K562 (cell line): ENCODE measurements at regions not wholly inside any gene's neighbourhood (a gene's known extent, or its start where the extent isn't known, plus 50 kb on each side); places are given as distances from the start of the nearest gene placed in this dataset.
A peak's percentile ranks its signal among the peaks of the same experiment; 100 is the strongest.

Source experiments
- ATAC-seq: fragments of 200-7000 bp; cut with Tn5 transposase; 3 replicates; pipeline ENCODE4 v1.9.1; 2020; ENCODE audit warnings: moderate library complexity
- BruUV-seq: library from RNA; stranded (reverse); fragments of 400-500 nt; replicated peaks from 2 replicates; lab custom pipeline; 2021; lab: Mats Ljungman, UMichigan
- CTCF ChIA-PET: fragments of 300-600 bp; formaldehyde crosslinking; extraction: SDS; loops from one replicate; lab custom pipeline; 2021; ENCODE audit warnings: low intra/inter-chr PET ratio; lab: Yijun Ruan, JAX
- POLR2A ChIA-PET: fragments of 300-600, 350-650 bp; sonication (Branson Sonifier 250); formaldehyde crosslinking; extraction: SDS; loops from one replicate; lab custom pipeline; 2021; ENCODE audit warnings: antibody characterized with exemption, inconsistent platforms; lab: Yijun Ruan, JAX
- DNase-seq, 4 experiments: peaks; one replicate each; pipeline versions ENCODE4 v3.0.0 to v3.0.0-alpha.2; 2011 to 2018; ENCODE audit warnings: low spot score in 3 of 4, mixed read lengths in 3 of 4; ENCODE audit errors: extremely low read depth in 1 of 4
- FAIRE-seq: peaks from 2 replicates; lab custom pipeline; 2011; peaks lifted over from hg19 to GRCh38; lab: Jason Lieb, UNC
- H2AFZ ChIP-seq: 2 replicates; pipeline ENCODE4 v1.6.0; 2011; ENCODE audit warnings: low read depth, low read length, control low read depth, inconsistent platforms
- H3K27ac ChIP-seq: fragments of 200-600 bp; 3 replicates; pipeline ENCODE4 v1.8.0; 2011; ENCODE audit warnings: low read depth, mild to moderate bottlenecking, control low read depth, inconsistent platforms, low read length, moderate library complexity, mixed read lengths; ENCODE audit errors: extremely low read depth
- H3K27me3 ChIP-seq, 2 experiments: fragments of 300-600 bp in 1 of 2; 2 replicates in 1 of 2; 3 replicates in 1 of 2; pipeline versions ENCODE4 v1.6.0 to v1.8.0; 2011; ENCODE audit warnings: inconsistent platforms in 2 of 2, low read length in 2 of 2, mild to moderate bottlenecking in 1 of 2, mixed read lengths in 1 of 2, moderate library complexity in 1 of 2; ENCODE audit not compliant: control insufficient read depth in 2 of 2, insufficient read depth in 2 of 2
- H3K36me3 ChIP-seq: fragments of 300-600 bp; 3 replicates; pipeline ENCODE4 v1.8.0; 2011; ENCODE audit warnings: mild to moderate bottlenecking, low read length, inconsistent platforms; ENCODE audit not compliant: control insufficient read depth, insufficient read depth
- H3K4me1 ChIP-seq, 2 experiments: fragments of 200-600 bp in 1 of 2; replicated peaks in 1 of 2; 2 replicates in 1 of 2; 3 replicates in 1 of 2; pipeline versions ENCODE4 v1.5.1 to v1.8.0; 2011; ENCODE audit warnings: inconsistent platforms in 2 of 2, low read length in 2 of 2, mild to moderate bottlenecking in 1 of 2, mixed read lengths in 1 of 2, moderate library complexity in 1 of 2; ENCODE audit not compliant: control insufficient read depth in 2 of 2, insufficient read depth in 2 of 2
- H3K4me2 ChIP-seq: 2 replicates; pipeline ENCODE4 v1.6.1; 2011; ENCODE audit warnings: low read length, control low read depth, inconsistent platforms, mixed read lengths; ENCODE audit not compliant: insufficient read depth
- H3K4me3 ChIP-seq: fragments of 200-600 bp; sonication (generic), shearing (Covaris generic); 2 replicates; pipeline ENCODE4 v1.5.1; 2016; ENCODE audit warnings: control low read depth, inconsistent platforms
- H3K79me2 ChIP-seq: fragments of 200-600 bp; 3 replicates; pipeline ENCODE4 v1.8.0; 2011; ENCODE audit warnings: low read length, inconsistent platforms; ENCODE audit not compliant: control insufficient read depth, insufficient read depth
- H3K9ac ChIP-seq, 2 experiments: 2 replicates each; pipeline versions ENCODE4 v1.6.0 to v1.6.1; 2011; ENCODE audit warnings: low read depth in 2 of 2, low read length in 2 of 2, control low read depth in 1 of 2, inconsistent platforms in 1 of 2, mild to moderate bottlenecking in 1 of 2, mixed read lengths in 1 of 2; ENCODE audit not compliant: insufficient read depth in 1 of 2
- H3K9me1 ChIP-seq: one replicate; pipeline ENCODE4 v1.6.0; 2011; ENCODE audit warnings: inconsistent platforms, mild to moderate bottlenecking, low read length, moderate library complexity; ENCODE audit not compliant: control insufficient read depth, insufficient read depth
- H3K9me3 ChIP-seq: replicated peaks from 2 replicates; pipeline ENCODE4 v1.5.1; 2011; ENCODE audit warnings: low read depth, low read length, inconsistent platforms; ENCODE audit not compliant: control insufficient read depth, insufficient read depth
- H4K20me1 ChIP-seq: replicated peaks from 2 replicates; pipeline ENCODE4 v1.6.1; 2011; ENCODE audit warnings: low read length, inconsistent platforms, mixed read lengths; ENCODE audit not compliant: control insufficient read depth, insufficient read depth
- BHLHE40 ChIP-seq: IDR thresholded peaks from 2 replicates; pipeline ENCODE4 v1.6.1; 2011; ENCODE audit warnings: low read length, improper control_type of control experiment
- HSF4 ChIP-seq: fragments of 250-450 bp; sonication (Bioruptor Pico); IDR thresholded peaks from 2 replicates; pipeline ENCODE4 v2.1.2; 2022; ENCODE audit warnings: mild to moderate bottlenecking, moderate library complexity, borderline replicate concordance
- KLF1 ChIP-seq: fragments of 450-650 bp; IDR thresholded peaks from 2 replicates; pipeline ENCODE4 v1.6.1; 2016; ENCODE audit warnings: missing genetic modification characterization, missing compliant biosample characterization
- MAFF ChIP-seq: IDR thresholded peaks from 2 replicates; pipeline ENCODE4 v1.6.1; 2012; ENCODE audit warnings: low read length, improper control_type of control experiment
- MAFK ChIP-seq: IDR thresholded peaks from 2 replicates; pipeline ENCODE4 v1.6.1; 2011; ENCODE audit warnings: low read length, improper control_type of control experiment
- NR2C1 ChIP-seq, 2 experiments: fragments of 450-650 bp; IDR thresholded peaks; 2 replicates each; pipeline ENCODE4 v1.6.1; 2017; ENCODE audit warnings: mild to moderate bottlenecking in 2 of 2, antibody characterized with exemption in 1 of 2, inconsistent platforms in 1 of 2, missing compliant biosample characterization in 1 of 2, missing genetic modification characterization in 1 of 2
- NR2C2 ChIP-seq, 2 experiments: fragments of 200-800 bp in 1 of 2; sonication (Bioruptor generic) in 1 of 2; sonication (generic) in 1 of 2; formaldehyde crosslinking in 1 of 2; IDR thresholded peaks; 2 replicates each; pipeline versions ENCODE4 v1.6.1 to v1.8.0; 2016 to 2022; ENCODE audit warnings: mild to moderate bottlenecking in 1 of 2, missing compliant biosample characterization in 1 of 2, missing genetic modification characterization in 1 of 2, missing genetic modification reagents in 1 of 2
- PTBP1 ChIP-seq: fragments of 200-400 bp; formaldehyde crosslinking; IDR thresholded peaks from 2 replicates; pipeline ENCODE4 v1.6.1; 2017; ENCODE audit warnings: low read depth, low read length
- PURB ChIP-seq: sonication (generic); formaldehyde crosslinking; IDR thresholded peaks from 2 replicates; pipeline ENCODE4 v1.9.0; 2021; ENCODE audit warnings: low read depth, mild to moderate bottlenecking, missing genetic modification reagents
- RBM15 ChIP-seq: fragments of 200-400 bp; formaldehyde crosslinking; IDR thresholded peaks from 2 replicates; pipeline ENCODE4 v1.6.1; 2018; ENCODE audit warnings: mild to moderate bottlenecking, low read length, moderate library complexity; ENCODE audit not compliant: insufficient read depth
- RCOR1 ChIP-seq, 2 experiments: IDR thresholded peaks; 2 replicates each; pipeline ENCODE4 v1.6.1; 2012; ENCODE audit warnings: low read depth in 2 of 2, low read length in 2 of 2, borderline replicate concordance in 1 of 2, improper control_type of control experiment in 1 of 2
- SREBF2 ChIP-seq: sonication (generic); formaldehyde crosslinking; IDR thresholded peaks from 2 replicates; pipeline ENCODE4 v1.4.0; 2020; ENCODE audit warnings: mild to moderate bottlenecking, missing genetic modification reagents
- TFE3 ChIP-seq: fragments of 450-650 bp; formaldehyde crosslinking; IDR thresholded peaks from 2 replicates; pipeline ENCODE4 v1.4.0; 2020; ENCODE audit warnings: mild to moderate bottlenecking, mixed read lengths
- THRAP3 ChIP-seq: fragments of 450-650 bp; IDR thresholded peaks from 2 replicates; pipeline ENCODE4 v1.6.1; 2016; ENCODE audit warnings: mild to moderate bottlenecking, inconsistent platforms, borderline replicate concordance
- ZNF124 ChIP-seq: sonication (generic); formaldehyde crosslinking; IDR thresholded peaks from 2 replicates; pipeline ENCODE4 v1.8.1; 2022; ENCODE audit warnings: missing genetic modification reagents
- ZNF354B ChIP-seq: fragments of 250-450 bp; sonication (Bioruptor Pico); IDR thresholded peaks from 2 replicates; pipeline ENCODE4 v1.4.0; 2020
- ZNF639 ChIP-seq, 2 experiments: fragments of 200-800 bp in 1 of 2; sonication (Bioruptor generic) in 1 of 2; sonication (generic) in 1 of 2; formaldehyde crosslinking in 1 of 2; IDR thresholded peaks in 1 of 2; conservative IDR thresholded peaks in 1 of 2; 2 replicates each; pipeline versions ENCODE4 v1.5.0 to v1.6.1; 2016 to 2020; ENCODE audit warnings: missing compliant biosample characterization in 1 of 2, missing genetic modification characterization in 1 of 2, missing genetic modification reagents in 1 of 2
- ZNF696 ChIP-seq: fragments of 250-450 bp; sonication (Bioruptor Pico); conservative IDR thresholded peaks from 2 replicates; pipeline ENCODE4 v1.4.0; 2020; ENCODE audit warnings: mild to moderate bottlenecking, moderate library complexity
- ZNF76 ChIP-seq: fragments of 250-450 bp; sonication (Bioruptor Pico); IDR thresholded peaks from 2 replicates; pipeline ENCODE4 v1.4.0; 2020; ENCODE audit warnings: mild to moderate bottlenecking, moderate library complexity, borderline replicate concordance
- WGBS: fragments of 100-300 bp; shearing (Covaris generic); methylation state at CpG from one replicate; pipeline ENCODE4 v1.1.6; 2016; ENCODE audit warnings: low coverage, mixed read lengths; ENCODE audit not compliant: insufficient coverage; ENCODE audit errors: missing lambda C conversion rate; 5-methylcytosine and 5-hydroxymethylcytosine counted together
- in situ Hi-C: fragments of 300-500 bp; cut with MboI; formaldehyde crosslinking; loops from 4 replicates; pipeline ENCODE4 v1.15.0; 2018; ENCODE audit warnings: inconsistent platforms, mixed read lengths
- intact Hi-C: fragments of 100-400 bp; cut with micrococcal nuclease; formaldehyde crosslinking; loops from 2 replicates; pipeline ENCODE4 v1.14.2; 2022

- no peak for TF ChIP-seq PURB
- TF ChIP-seq BHLHE40, result no peak
- TF ChIP-seq ZNF696, result no peak
- TF ChIP-seq RCOR1 (IDR thresholded peaks at IDR 0.05; ENCODE audit: borderline replicate concordance in 1 of 2, low read depth in 2 of 2, low read length in 2 of 2), result no peak
- no peak for TF ChIP-seq NR2C2 (CRISPR knock-in tag; IDR thresholded peaks at IDR 0.05)
- TF ChIP-seq NR2C2 (tag; IDR thresholded peaks at IDR 0.05), result no peak
- TF ChIP-seq ZNF76 (CRISPR knock-in tag), result no peak
- TF ChIP-seq TFE3, result no peak
These were observed 1058.3 kb upstream of the RBFOX1 start (continued) for GRCh38 chr16:6274351-6274750.

- BruUV-seq, result no TSS peak
- H3K27me3 ChIP-seq, result no peaks in the 10 kb centered on the region
- no peak for FAIRE-seq
- no peak for DNase-seq
- no peaks in the 10 kb centered on the region for H3K9me1 ChIP-seq
- no peak overlapping the region for H3K4me2 ChIP-seq
- H3K4me1 ChIP-seq, result no peaks in the 10 kb centered on the region
- intact Hi-C loops (no loop called here), in situ Hi-C loops (no loop called here)
- H4K20me1 ChIP-seq, result no peaks in the 10 kb centered on the region
- 0% methylated on average over 3 of the region's 3 CpGs for WGBS
- CTCF ChIA-PET, result no interaction called here
- H3K9me3 ChIP-seq, result no peaks in the 10 kb centered on the region
- no peaks in the 10 kb centered on the region for H3K36me3 ChIP-seq
- H3K4me3 ChIP-seq, result no peak overlapping the region
- POLR2A ChIA-PET, result no interaction called here
- H3K27ac ChIP-seq, result no peak overlapping the region
- H2AFZ ChIP-seq, result no peak overlapping the region
- no peaks in the 10 kb centered on the region for H3K79me2 ChIP-seq
- no peak for ATAC-seq
- H3K9ac ChIP-seq, result no peak overlapping the region
- TF ChIP-seq HSF4 (CRISPR knock-in tag) (no peak), TFE3 (no peak), ZNF639 (CRISPR knock-in tag; conservative IDR thresholded peaks at IDR 0.05 in 1 of 2, IDR thresholded peaks at IDR 0.05 in 1 of 2) (no peak), MAFK (peak; percentile 44), SREBF2 (no peak), PTBP1 (no peak), MAFF (peak; percentile 46), ZNF124 (no peak), RBM15 (no peak), NR2C1 (IDR thresholded peaks at IDR 0.05) (no peak), NR2C1 (tag; IDR thresholded peaks at IDR 0.05) (no peak), THRAP3 (no peak), KLF1 (tag) (no peak), ZNF354B (CRISPR knock-in tag) (no peak)
These were observed 1065.0 kb upstream of the RBFOX1 start for GRCh38 chr16:6267682-6268081.
